GM18508 (cell line): ENCODE measurements at regions not wholly inside any gene's neighbourhood (a gene's known extent, or its start where the extent isn't known, plus 50 kb on each side); places are given as distances from the start of the nearest gene placed in this dataset.

Experiments used
- ATAC-seq: cut with Tn5 transposase; IDR thresholded peaks from one replicate; pipeline ENCODE4 v1.9.1; 2021; ENCODE audit warnings: moderate number of reproducible peaks; ENCODE audit not compliant: insufficient read depth, unreplicated experiment

- no peak for ATAC-seq
These were observed 452.1 kb downstream of the TMX3 start for GRCh38 chr18:68262690-68263294.

GRCh38 chr18:68256418-68257067, 458.4 kb downstream of the TMX3 start:
- no peak for ATAC-seq

DNA sequence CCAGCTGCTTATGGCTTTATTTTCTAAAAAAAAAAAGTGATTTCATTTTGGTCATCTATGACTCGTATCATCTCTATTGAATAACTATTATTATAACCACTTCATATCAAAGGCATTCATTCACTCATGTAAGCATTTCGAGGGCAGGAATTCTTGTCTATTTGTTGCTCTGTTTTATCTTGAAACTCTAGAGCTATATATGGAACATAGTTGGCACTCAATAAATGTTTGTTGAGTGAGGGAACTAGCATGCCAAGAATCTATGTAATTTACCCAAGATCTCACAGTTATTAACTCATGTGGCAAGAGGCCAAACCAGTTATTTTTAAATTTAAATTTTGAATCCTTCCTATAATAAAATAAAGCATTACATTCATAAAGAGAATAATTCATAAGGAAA, 470.1 kb downstream of the TMX3 start:
- ATAC-seq = no peak

- ATAC-seq = no peak
These were observed 473.0 kb downstream of the TMX3 start for GRCh38 chr18:68241881-68242280.

- ATAC-seq = no peak
These were observed 480.2 kb downstream of the TMX3 start for GRCh38 chr18:68234676-68235075.

DNA sequence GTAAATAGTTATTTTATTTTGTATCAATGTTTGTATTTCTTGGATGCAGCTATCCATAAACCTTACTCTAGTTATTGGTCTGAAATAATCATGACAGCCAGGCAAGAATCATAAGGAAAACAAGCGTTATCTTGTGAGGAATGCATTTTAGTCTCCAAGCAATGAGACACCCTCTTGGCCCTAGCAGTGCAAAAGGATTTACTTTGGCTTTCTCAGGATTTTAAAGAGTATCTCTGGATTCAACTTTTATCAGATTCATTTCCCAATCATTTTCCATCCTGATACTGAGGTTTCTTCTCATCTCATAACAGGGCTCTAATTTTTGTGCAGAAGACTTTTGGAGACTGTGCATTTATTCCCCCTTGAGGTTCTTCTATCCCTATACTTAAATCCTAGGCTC, 480.8 kb downstream of the TMX3 start:
- no peak for ATAC-seq

DNA sequence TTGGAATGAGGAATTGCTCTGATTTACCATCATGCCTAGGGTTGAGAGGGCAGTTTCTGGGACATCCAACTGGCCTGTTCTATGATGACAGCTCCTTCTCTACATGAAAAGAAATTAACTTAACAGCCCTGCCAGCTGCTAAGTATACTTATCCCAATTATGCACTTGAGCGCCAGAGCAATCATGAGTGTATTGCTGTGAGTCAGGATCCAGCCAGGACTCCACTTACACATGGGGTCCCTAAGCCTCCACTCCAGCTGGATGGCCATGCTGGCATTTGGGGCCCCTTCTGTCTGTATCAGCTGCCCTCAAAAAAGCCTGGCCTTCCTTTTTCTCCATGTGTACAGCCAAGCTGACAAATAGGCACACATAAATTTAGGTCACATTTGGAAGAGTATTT, 481.9 kb downstream of the TMX3 start:
- ATAC-seq = no peak

- no peak for ATAC-seq
These were observed 485.6 kb downstream of the TMX3 start for GRCh38 chr18:68229351-68229750.

- ATAC-seq = no peak
These were observed 493.7 kb downstream of the TMX3 start for GRCh38 chr18:68221111-68221724.

DNA sequence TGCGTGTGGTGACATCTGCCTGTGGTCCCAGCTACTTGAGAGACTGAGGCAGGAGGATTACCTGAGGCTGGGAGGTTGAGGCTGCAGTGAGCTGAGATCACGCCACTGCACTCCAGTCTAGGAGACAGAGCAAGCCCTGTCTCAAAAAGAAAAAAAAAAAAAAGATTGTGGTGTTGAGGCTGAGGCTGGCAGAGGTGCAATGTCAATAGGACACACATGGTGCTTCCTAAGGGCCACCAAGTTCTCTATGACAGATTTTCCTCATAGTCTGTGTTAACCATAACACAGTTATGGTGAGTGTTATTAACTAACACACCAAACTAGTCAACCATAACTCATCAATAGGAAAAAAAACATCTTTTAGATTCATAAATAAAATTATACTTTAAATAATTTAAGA, 494.4 kb downstream of the TMX3 start:
- no peak for ATAC-seq

DNA sequence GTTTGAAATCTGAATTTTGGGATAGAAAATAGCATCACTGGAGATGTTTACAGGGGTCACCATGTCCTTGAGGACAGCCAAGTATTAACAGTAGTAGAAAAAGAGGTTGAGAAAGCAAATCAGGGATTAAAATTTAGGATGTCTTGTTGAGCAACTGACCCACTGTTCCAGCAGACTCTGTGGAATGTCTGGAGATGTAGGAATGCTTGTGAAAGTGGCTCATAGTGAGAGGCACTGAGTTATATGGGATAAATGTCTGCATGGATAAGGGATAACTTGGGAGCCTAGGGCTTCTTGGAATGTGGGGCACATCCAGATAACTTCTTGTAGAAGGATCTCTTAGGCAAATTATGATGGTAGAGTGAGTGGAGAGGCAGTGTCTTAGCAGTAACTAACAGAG, 495.0 kb downstream of the TMX3 start:
- no peak for ATAC-seq

GRCh38 chr18:68219274-68219673, 495.6 kb downstream of the TMX3 start:
- ATAC-seq = no peak

GRCh38 chr18:68215931-68216330, 499.0 kb downstream of the TMX3 start:
- ATAC-seq = no peak

GRCh38 chr18:68186039-68186438, 528.9 kb downstream of the TMX3 start:
- no peak for ATAC-seq

DNA sequence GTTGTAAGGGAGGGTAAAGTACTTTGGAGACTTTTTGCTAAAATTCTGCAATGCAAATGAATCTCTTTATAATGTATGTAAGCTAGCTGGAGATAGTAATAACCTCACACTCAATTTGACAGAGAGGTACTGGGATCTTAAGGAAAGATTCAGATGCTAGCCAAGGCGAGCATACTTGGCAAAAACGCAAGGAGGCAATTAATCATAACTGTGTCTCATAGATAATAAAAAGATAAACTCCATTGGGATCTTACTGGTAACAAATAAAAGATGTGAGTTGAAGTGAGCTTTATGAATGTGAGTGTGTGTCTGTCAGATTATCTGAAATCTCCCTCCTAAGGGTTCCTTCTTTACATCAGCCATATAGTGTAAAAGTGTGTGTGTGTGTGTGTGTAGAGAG, 533.0 kb downstream of the TMX3 start:
- no peak for ATAC-seq

GRCh38 chr18:68179811-68180210, 535.1 kb downstream of the TMX3 start:
- no peak for ATAC-seq

- no peak for ATAC-seq
These were observed 536.0 kb downstream of the TMX3 start for GRCh38 chr18:68178921-68179320.

- ATAC-seq = no peak
These were observed 536.9 kb downstream of the TMX3 start for GRCh38 chr18:68177807-68178702.

GRCh38 chr18:68176901-68177300, 538.0 kb downstream of the TMX3 start:
- ATAC-seq = no peak

- no peak for ATAC-seq
These were observed 541.9 kb downstream of the TMX3 start for GRCh38 chr18:68172842-68173549.
